ENCODE measurements at regions not wholly inside any gene's neighbourhood (a gene's known extent, or its start where the extent isn't known, plus 50 kb on each side); places are given as distances from the start of the nearest gene placed in this dataset.

- TF ChIP-seq CTCF (conservative IDR thresholded peaks at IDR 0.05; ENCODE audit: low read length) = no peak
- no peak for TF ChIP-seq EZH2phosphoT487 (IDR thresholded peaks at IDR 0.05; ENCODE audit: borderline replicate concordance, low read depth, low read length)
These were observed 103.0 kb upstream of the PLXNA2 start for GRCh38 chr1:208347191-208347590.
